Brain microvascular endothelial cell (primary cell): ENCODE measurements at regions not wholly inside any gene's neighbourhood (a gene's known extent, or its start where the extent isn't known, plus 50 kb on each side); places are given as distances from the start of the nearest gene placed in this dataset.

Experiments
- DNase-seq: peaks from one replicate; pipeline ENCODE4 v3.0.0-alpha.2; 2020
- H3K27ac ChIP-seq: fragments of 250-450 bp; sonication (Bioruptor Pico); 2 replicates; pipeline ENCODE4 v1.5.1; 2020; ENCODE audit warnings: mild to moderate bottlenecking, moderate library complexity
- H3K27me3 ChIP-seq: fragments of 250-450 bp; sonication (Bioruptor Pico); replicated peaks from 2 replicates; pipeline ENCODE4 v1.5.1; 2020; ENCODE audit warnings: mild to moderate bottlenecking
- H3K36me3 ChIP-seq: fragments of 250-450 bp; sonication (Bioruptor Pico); replicated peaks from 2 replicates; pipeline ENCODE4 v1.5.1; 2020; ENCODE audit warnings: mild to moderate bottlenecking
- H3K4me3 ChIP-seq: 2 replicates; pipeline ENCODE4 v1.5.1; 2011; ENCODE audit warnings: low read depth, mild to moderate bottlenecking, control low read depth, low read length, moderate library complexity
- in situ Hi-C: cut with HindIII; loops from 2 replicates; pipeline ENCODE4 v1.10.0; 2017; ENCODE audit warnings: low sequenced_read_pairs, low pct_ligation_motif_present
- TF ChIP-seq, protein P1 (sequence below): IDR thresholded peaks from 2 replicates; pipeline ENCODE4 v1.5.1; 2011; ENCODE audit warnings: low read depth, mild to moderate bottlenecking, moderate library complexity, low read length, control low read depth, inconsistent platforms; ENCODE audit errors: missing control alignments

DNA sequence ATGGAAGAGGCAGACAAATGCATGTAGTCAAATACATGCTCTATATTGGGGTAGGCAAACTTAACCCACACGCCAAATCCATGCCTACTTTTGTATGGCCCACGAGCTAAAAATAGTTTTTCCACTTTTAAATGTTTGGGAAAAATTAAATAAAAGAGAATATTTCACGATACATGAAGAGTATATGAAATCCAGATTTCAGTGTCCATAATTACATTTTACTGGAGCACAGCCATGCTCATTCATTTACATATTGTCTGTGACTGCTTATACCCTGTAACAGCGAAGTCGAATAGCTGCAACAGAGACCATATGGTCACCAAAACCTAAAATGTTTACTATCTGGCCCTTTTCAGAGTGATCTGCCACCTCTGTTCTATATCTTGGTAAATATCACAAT lies 257.4 kb upstream of the NOCT start:
- Histone ChIP-seq H3K4me3 (no peak overlapping the region), H3K27ac (no peak overlapping the region), H3K27me3 (no peaks in the 10 kb centered on the region), H3K36me3 (no peaks in the 10 kb centered on the region)
- no peak for DNase-seq
- in situ Hi-C loops: no loop called here
- TF ChIP-seq, protein P1, sequence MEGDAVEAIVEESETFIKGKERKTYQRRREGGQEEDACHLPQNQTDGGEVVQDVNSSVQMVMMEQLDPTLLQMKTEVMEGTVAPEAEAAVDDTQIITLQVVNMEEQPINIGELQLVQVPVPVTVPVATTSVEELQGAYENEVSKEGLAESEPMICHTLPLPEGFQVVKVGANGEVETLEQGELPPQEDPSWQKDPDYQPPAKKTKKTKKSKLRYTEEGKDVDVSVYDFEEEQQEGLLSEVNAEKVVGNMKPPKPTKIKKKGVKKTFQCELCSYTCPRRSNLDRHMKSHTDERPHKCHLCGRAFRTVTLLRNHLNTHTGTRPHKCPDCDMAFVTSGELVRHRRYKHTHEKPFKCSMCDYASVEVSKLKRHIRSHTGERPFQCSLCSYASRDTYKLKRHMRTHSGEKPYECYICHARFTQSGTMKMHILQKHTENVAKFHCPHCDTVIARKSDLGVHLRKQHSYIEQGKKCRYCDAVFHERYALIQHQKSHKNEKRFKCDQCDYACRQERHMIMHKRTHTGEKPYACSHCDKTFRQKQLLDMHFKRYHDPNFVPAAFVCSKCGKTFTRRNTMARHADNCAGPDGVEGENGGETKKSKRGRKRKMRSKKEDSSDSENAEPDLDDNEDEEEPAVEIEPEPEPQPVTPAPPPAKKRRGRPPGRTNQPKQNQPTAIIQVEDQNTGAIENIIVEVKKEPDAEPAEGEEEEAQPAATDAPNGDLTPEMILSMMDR: no peak

DNA sequence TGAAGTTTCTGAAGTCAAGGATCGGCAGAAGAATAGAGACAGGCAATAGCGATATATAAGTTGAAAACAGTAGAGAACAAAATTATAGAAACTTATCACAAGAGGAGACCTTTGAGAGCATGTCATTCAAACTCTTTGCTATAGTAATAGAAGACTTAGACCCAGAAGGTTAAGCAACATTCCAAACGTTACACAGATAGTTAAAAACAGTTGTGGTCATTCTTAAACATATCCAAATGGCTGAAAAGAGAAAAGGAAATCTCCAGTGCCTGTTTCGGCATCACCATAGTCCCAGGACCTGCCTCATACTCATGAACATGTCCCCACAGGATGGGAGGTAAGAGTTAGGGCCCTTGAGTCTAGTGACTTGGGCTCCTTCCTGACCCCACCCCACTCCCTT lies 258.1 kb upstream of the NOCT start:
- in situ Hi-C loops: no loop called here
- DNase-seq: no peak

DNA sequence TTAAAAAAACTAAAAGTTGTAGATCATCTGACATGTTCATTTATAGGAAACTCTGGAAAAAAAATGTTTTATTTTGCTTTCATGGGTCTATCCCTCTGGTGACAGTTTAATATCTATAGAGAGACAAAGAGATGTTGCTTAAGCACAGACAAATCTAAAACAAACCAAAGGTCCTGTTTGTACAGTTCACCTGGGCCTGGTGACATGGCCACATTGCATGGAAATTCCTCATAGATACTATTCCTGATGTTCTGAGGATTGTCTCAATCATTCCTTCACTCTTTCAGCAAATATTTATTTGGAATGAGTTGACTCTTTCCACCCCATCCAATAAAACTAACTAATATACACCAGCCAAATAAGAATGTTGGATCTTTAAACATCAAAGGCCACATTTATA lies 259.1 kb upstream of the NOCT start:
- no peak for DNase-seq
- in situ Hi-C loops: no loop called here
- Histone ChIP-seq H3K4me3 (no peak overlapping the region), H3K27me3 (no peaks in the 10 kb centered on the region), H3K27ac (no peak overlapping the region), H3K36me3 (no peaks in the 10 kb centered on the region)
- TF ChIP-seq, protein P1: no peak

More for the DNA sequence above, 258.1 kb upstream of the NOCT start:
- H3K36me3 ChIP-seq: no peaks in the 10 kb centered on the region
- TF ChIP-seq, protein P1: no peak
- no peak overlapping the region for H3K4me3 ChIP-seq
- no peak overlapping the region for H3K27ac ChIP-seq
- H3K27me3 ChIP-seq: no peaks in the 10 kb centered on the region

DNA sequence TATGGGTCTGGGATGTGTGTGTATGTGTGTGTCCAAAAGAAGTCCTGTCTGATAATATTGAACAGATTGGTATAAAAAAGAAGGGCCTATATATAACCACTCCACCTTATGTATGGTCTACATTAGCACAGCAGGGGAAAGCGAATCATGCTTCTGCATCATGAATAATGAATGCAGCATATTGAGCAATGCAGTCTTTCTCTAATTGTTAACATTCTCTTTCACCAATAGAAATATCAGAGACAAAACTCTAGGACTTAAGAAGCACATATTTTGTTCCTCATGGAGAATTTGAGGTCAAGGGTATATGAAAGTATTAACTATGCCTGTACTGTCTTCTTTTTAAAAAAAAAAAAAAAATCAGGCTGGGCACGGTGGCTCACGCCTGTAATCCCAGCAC lies 264.3 kb upstream of the NOCT start:
- H3K36me3 ChIP-seq: no peaks in the 10 kb centered on the region
- in situ Hi-C loops: no loop called here
- no peak overlapping the region for H3K27ac ChIP-seq
- H3K27me3 ChIP-seq: no peaks in the 10 kb centered on the region
- TF ChIP-seq, protein P1: no peak
- H3K4me3 ChIP-seq: no peak overlapping the region
- DNase-seq: no peak

DNA sequence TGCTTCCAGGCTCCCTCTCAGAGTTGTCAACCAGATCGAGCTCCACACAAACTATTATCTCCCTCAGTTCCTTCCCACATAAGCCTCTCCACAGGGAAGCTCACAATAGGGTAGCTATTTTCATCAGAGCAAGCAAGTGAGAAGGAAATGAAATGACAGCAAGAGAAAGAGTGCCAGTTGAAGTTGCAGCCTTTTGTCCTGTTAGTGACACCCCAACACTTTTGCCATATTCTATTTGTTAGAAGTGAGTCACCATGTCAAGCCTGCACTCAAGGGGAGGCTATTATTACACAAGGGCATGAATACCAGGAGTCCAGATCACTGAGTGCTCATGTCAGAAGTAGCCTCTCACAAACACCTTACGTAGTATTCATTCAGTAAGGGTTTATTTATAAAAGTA lies 266.3 kb upstream of the NOCT start:
- in situ Hi-C loops: no loop called here
- H3K27me3 ChIP-seq: no peaks in the 10 kb centered on the region
- DNase-seq: peak; percentile 58
- TF ChIP-seq, protein P1: no peak
- no peak overlapping the region for H3K27ac ChIP-seq
- H3K4me3 ChIP-seq: no peak overlapping the region
- no peaks in the 10 kb centered on the region for H3K36me3 ChIP-seq

DNA sequence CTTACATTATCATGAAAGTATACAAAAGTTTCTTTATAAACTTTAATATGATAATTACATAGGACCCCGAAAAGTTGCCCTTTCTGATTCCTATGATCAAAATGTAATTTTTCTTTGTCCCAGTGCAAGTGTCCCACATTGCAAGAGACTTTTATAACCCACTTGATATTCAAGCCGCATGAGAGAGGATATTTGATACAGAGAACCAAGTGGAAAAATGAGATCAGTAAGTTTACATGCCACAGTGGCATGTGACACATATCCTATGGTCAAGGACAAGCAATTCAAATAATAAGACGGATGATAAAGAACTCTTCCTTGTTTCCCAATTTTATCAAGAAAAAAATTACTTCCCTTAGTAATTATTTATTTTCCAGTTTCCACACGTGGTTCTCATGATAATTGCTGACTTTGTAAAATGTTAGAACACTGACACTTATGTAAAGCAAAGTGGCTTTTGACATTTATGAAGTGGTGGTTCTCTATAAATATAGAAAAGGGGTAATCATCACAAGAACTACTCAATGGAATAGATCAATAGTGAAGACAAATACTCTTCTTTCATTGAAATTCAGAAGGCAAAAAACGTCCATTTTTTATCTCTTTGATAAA lies 273.7 kb upstream of the NOCT start:
- H3K4me3 ChIP-seq: no peak overlapping the region
- no peak overlapping the region for H3K27ac ChIP-seq

More for the DNA sequence above, 273.7 kb upstream of the NOCT start:
- Histone ChIP-seq H3K36me3 (no peaks in the 10 kb centered on the region), H3K27me3 (no peaks in the 10 kb centered on the region)
- in situ Hi-C loops: no loop called here
- no peak for DNase-seq
- TF ChIP-seq, protein P1: no peak
